ENCODE measurements at regions not wholly inside any gene's neighbourhood (a gene's known extent, or its start where the extent isn't known, plus 50 kb on each side); places are given as distances from the start of the nearest gene placed in this dataset.

DNA sequence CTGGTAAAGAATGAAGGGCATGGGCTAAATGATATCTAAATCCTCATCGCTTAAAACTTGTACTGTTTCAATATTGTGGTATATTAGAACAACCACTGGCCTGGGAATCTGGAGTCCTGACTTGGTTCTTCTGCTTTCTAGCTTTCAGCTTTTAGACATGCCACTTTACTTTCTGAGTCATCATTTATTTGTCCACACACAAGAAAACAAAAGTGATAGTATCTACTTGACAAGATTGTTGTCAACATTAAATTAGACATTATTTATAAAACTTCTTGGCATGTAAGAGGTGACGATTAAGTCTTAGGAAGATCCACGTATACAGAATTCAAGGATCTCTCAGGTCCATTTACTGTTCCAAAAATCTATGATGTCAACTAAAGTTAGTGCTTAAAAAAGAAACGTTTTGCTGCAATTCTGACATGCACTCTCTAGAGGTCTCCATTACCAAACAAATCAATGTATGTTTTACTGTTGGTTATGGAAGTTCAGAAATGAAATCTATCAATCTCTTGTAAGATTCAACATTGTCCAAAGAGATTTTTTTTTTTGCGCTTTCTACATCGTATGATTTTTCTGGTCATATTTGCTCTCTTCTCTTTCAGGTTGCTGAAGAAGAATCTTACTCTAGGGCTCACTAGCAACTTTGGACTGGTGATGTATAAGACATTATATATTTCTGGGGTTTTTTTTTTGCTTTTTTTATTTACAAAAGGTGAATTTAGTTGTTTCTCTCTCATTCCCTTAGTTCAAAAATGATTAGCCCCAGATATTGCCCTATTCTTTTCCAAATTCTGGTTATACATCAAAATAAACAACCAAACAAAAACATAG is 53.6 kb upstream of the DYNC1I1 start:
- H4K20me1 ChIP-seq (ENCODE audit: insufficient read depth) = no peaks in the 10 kb centered on the region
- peak; percentile 85 for TF ChIP-seq SMC3 (conservative IDR thresholded peaks at IDR 0.05; ENCODE audit: poor library complexity)
- no peak for TF ChIP-seq EZH2 (IDR thresholded peaks at IDR 0.05; ENCODE audit: borderline replicate concordance, insufficient read depth, low read length, poor library complexity, severe bottlenecking)
- TF ChIP-seq, protein P1, sequence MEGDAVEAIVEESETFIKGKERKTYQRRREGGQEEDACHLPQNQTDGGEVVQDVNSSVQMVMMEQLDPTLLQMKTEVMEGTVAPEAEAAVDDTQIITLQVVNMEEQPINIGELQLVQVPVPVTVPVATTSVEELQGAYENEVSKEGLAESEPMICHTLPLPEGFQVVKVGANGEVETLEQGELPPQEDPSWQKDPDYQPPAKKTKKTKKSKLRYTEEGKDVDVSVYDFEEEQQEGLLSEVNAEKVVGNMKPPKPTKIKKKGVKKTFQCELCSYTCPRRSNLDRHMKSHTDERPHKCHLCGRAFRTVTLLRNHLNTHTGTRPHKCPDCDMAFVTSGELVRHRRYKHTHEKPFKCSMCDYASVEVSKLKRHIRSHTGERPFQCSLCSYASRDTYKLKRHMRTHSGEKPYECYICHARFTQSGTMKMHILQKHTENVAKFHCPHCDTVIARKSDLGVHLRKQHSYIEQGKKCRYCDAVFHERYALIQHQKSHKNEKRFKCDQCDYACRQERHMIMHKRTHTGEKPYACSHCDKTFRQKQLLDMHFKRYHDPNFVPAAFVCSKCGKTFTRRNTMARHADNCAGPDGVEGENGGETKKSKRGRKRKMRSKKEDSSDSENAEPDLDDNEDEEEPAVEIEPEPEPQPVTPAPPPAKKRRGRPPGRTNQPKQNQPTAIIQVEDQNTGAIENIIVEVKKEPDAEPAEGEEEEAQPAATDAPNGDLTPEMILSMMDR (IDR thresholded peaks at IDR 0.05; ENCODE audit: poor library complexity, severe bottlenecking) = peak; percentile 82
- peak; percentile 87 for TF ChIP-seq RAD21 (conservative IDR thresholded peaks at IDR 0.05)
- TF ChIP-seq EP300 (conservative IDR thresholded peaks at IDR 0.05; ENCODE audit: poor library complexity, severe bottlenecking) = no peak
- no peak for TF ChIP-seq POLR2AphosphoS5 (IDR thresholded peaks at IDR 0.05)
- TF ChIP-seq TAF1 (IDR thresholded peaks at IDR 0.05; ENCODE audit: low read depth) = no peak
- TF ChIP-seq REST (IDR thresholded peaks at IDR 0.05; ENCODE audit: borderline replicate concordance) = no peak
- H3K36me3 ChIP-seq (ENCODE audit: insufficient read depth, low read length) = no peaks in the 10 kb centered on the region
- H3K9me2 ChIP-seq (ENCODE audit: insufficient read depth, low read length) = no peaks in the 10 kb centered on the region
- H3K79me2 ChIP-seq (replicated peaks; ENCODE audit: insufficient read depth, low read length) = no peaks in the 10 kb centered on the region
- no peak overlapping the region for H3K4me2 ChIP-seq (ENCODE audit: low read length)
- H2AFZ ChIP-seq (ENCODE audit: low read depth, low read length) = no peak overlapping the region
- H3K27me3 ChIP-seq (ENCODE audit: insufficient read depth, low read depth, low read length) = no peaks in the 10 kb centered on the region
- H3K9me3 ChIP-seq (ENCODE audit: low read length) = no peaks in the 10 kb centered on the region
- H3K9ac ChIP-seq (ENCODE audit: low read length) = no peak overlapping the region
- H3K27ac ChIP-seq (ENCODE audit: low read length) = no peak overlapping the region
- H3F3A ChIP-seq (ENCODE audit: insufficient read depth, low read length, poor library complexity, severe bottlenecking) = no peaks in the 10 kb centered on the region
- H3K4me3 ChIP-seq (ENCODE audit: low read length) = no peak overlapping the region

- Histone ChIP-seq H4K20me1 (ENCODE audit: insufficient read depth) (no peaks in the 10 kb centered on the region), H3K27me3 (ENCODE audit: insufficient read depth, low read depth, low read length) (no peaks in the 10 kb centered on the region), H3K9me2 (ENCODE audit: insufficient read depth, low read length) (no peaks in the 10 kb centered on the region), H3K27ac (ENCODE audit: low read length) (no peak overlapping the region), H3K4me2 (ENCODE audit: low read length) (no peak overlapping the region), H3K9me3 (ENCODE audit: low read length) (no peaks in the 10 kb centered on the region), H3K4me3 (ENCODE audit: low read length) (no peak overlapping the region), H3K79me2 (replicated peaks; ENCODE audit: insufficient read depth, low read length) (no peaks in the 10 kb centered on the region), H2AFZ (ENCODE audit: low read depth, low read length) (no peak overlapping the region), H3F3A (ENCODE audit: insufficient read depth, low read length, poor library complexity, severe bottlenecking) (no peaks in the 10 kb centered on the region), H3K9ac (ENCODE audit: low read length) (no peak overlapping the region), H3K36me3 (ENCODE audit: insufficient read depth, low read length) (no peaks in the 10 kb centered on the region)
- no peak for TF ChIP-seq EP300 (conservative IDR thresholded peaks at IDR 0.05; ENCODE audit: poor library complexity, severe bottlenecking)
- no peak for TF ChIP-seq MXI1 (conservative IDR thresholded peaks at IDR 0.05; ENCODE audit: poor library complexity, severe bottlenecking)
- no peak for TF ChIP-seq SMC3 (conservative IDR thresholded peaks at IDR 0.05; ENCODE audit: poor library complexity)
- TF ChIP-seq RAD21 (conservative IDR thresholded peaks at IDR 0.05) = no peak
- TF ChIP-seq REST (IDR thresholded peaks at IDR 0.05; ENCODE audit: borderline replicate concordance) = no peak
- TF ChIP-seq, protein P1 (IDR thresholded peaks at IDR 0.05; ENCODE audit: poor library complexity, severe bottlenecking) = no peak
- TF ChIP-seq POLR2AphosphoS5 (IDR thresholded peaks at IDR 0.05) = no peak
- TF ChIP-seq EZH2 (IDR thresholded peaks at IDR 0.05; ENCODE audit: borderline replicate concordance, insufficient read depth, low read length, poor library complexity, severe bottlenecking) = no peak
Observed at GRCh38 chr7:95716357-95717122, 55.8 kb upstream of the DYNC1I1 start.
